Liver (tissue), 8 donors: ENCODE measurements at regions not wholly inside any gene's neighbourhood (a gene's known extent, or its start where the extent isn't known, plus 50 kb on each side); places are given as distances from the start of the nearest gene placed in this dataset.

ENCODE experiments used
- DNase-seq: peaks from one replicate; pipeline ENCODE4 v3.0.0-alpha.2; 2017; ENCODE audit warnings: low spot score
- H3K27ac ChIP-seq, 2 donors: one replicate each; pipeline ENCODE4 v1.7.0; 2013; ENCODE audit warnings: inconsistent platforms in 2 of 2, low read length in 2 of 2, control low read depth in 1 of 2, low read depth in 1 of 2, mild to moderate bottlenecking in 1 of 2
- H3K27me3 ChIP-seq, 4 donors: one replicate each; pipeline versions ENCODE4 v1.6.1 to v1.7.0; 2013; ENCODE audit warnings: low read length in 3 of 4, inconsistent platforms in 1 of 4, mild to moderate bottlenecking in 1 of 4, moderate library complexity in 1 of 4; ENCODE audit not compliant: control insufficient read depth in 4 of 4, insufficient read depth in 4 of 4
- H3K36me3 ChIP-seq, 4 donors: one replicate each; pipeline versions ENCODE4 v1.6.1 to v1.7.0; 2013; ENCODE audit warnings: low read length in 3 of 4, mild to moderate bottlenecking in 3 of 4, low read depth in 1 of 4, moderate library complexity in 1 of 4; ENCODE audit not compliant: control insufficient read depth in 4 of 4, insufficient read depth in 3 of 4
- H3K4me1 ChIP-seq, 4 donors: one replicate each; pipeline versions ENCODE4 v1.6.1 to v1.7.0; 2013; ENCODE audit warnings: low read length in 3 of 4, mild to moderate bottlenecking in 3 of 4, moderate library complexity in 1 of 4; ENCODE audit not compliant: control insufficient read depth in 4 of 4, insufficient read depth in 4 of 4
- H3K4me3 ChIP-seq, 3 donors: one replicate each; pipeline versions ENCODE4 v1.6.1 to v1.7.0; 2013; ENCODE audit warnings: low read length in 3 of 3, control low read depth in 1 of 3, low read depth in 1 of 3, mild to moderate bottlenecking in 1 of 3
- H3K9ac ChIP-seq, 2 donors: one replicate each; pipeline ENCODE4 v1.7.0; 2013; ENCODE audit warnings: low read length in 2 of 2, mild to moderate bottlenecking in 2 of 2, moderate library complexity in 2 of 2, control low read depth in 1 of 2, low read depth in 1 of 2
- H3K9me3 ChIP-seq, 4 donors: one replicate each; pipeline versions ENCODE4 v1.6.1 to v1.7.0; 2013; ENCODE audit warnings: low read length in 3 of 4; ENCODE audit not compliant: control insufficient read depth in 4 of 4
- ATF3 ChIP-seq: IDR thresholded peaks from 2 replicates; pipeline ENCODE4 v1.6.1; 2016; ENCODE audit warnings: antibody characterized with exemption
- CTCF ChIP-seq: fragments of 150-350 bp; IDR thresholded peaks from 2 replicates; pipeline ENCODE4 v1.5.1; 2017; ENCODE audit warnings: improper control_type of control experiment, low read depth, low read length; ENCODE audit not compliant: missing input control
- EGR1 ChIP-seq, 2 donors: IDR thresholded peaks; 2 replicates each; pipeline ENCODE4 v1.6.1; 2016 to 2018; ENCODE audit warnings: antibody characterized with exemption in 2 of 2, low read depth in 2 of 2
- FOXA1 ChIP-seq: IDR thresholded peaks from 2 replicates; pipeline ENCODE4 v1.6.1; 2016; ENCODE audit warnings: antibody characterized with exemption
- FOXA2 ChIP-seq: IDR thresholded peaks from 2 replicates; pipeline ENCODE4 v1.6.1; 2016; ENCODE audit warnings: antibody characterized with exemption
- GABPA ChIP-seq, 2 donors: IDR thresholded peaks in 1 of 2; conservative IDR thresholded peaks in 1 of 2; 2 replicates each; pipeline ENCODE4 v1.6.1; 2016; ENCODE audit warnings: antibody characterized with exemption in 2 of 2, mild to moderate bottlenecking in 1 of 2, moderate library complexity in 1 of 2
- HNF4A ChIP-seq, 2 donors: conservative IDR thresholded peaks; 2 replicates each; pipeline ENCODE4 v1.6.1; 2016; ENCODE audit warnings: antibody characterized with exemption in 2 of 2, mild to moderate bottlenecking in 2 of 2
- HNF4G ChIP-seq: IDR thresholded peaks from 2 replicates; pipeline ENCODE4 v1.6.1; 2016; ENCODE audit warnings: antibody characterized with exemption
- JUND ChIP-seq, 2 donors: IDR thresholded peaks; 2 replicates each; pipeline ENCODE4 v1.6.1; 2016; ENCODE audit warnings: antibody characterized with exemption in 2 of 2
- MAX ChIP-seq: IDR thresholded peaks from 2 replicates; pipeline ENCODE4 v1.6.1; 2016; ENCODE audit warnings: antibody characterized with exemption
- NR2F2 ChIP-seq: IDR thresholded peaks from 2 replicates; pipeline ENCODE4 v1.6.1; 2016; ENCODE audit warnings: antibody characterized with exemption
- RAD21 ChIP-seq, 2 donors: IDR thresholded peaks; 2 replicates each; pipeline ENCODE4 v1.6.1; 2016; ENCODE audit warnings: antibody characterized with exemption in 2 of 2, mild to moderate bottlenecking in 2 of 2
- REST ChIP-seq: IDR thresholded peaks from 2 replicates; pipeline ENCODE4 v1.6.1; 2016; ENCODE audit warnings: antibody characterized with exemption, mild to moderate bottlenecking
- RXRA ChIP-seq, 2 donors: IDR thresholded peaks; 2 replicates each; pipeline ENCODE4 v1.6.1; 2017 to 2018; ENCODE audit warnings: antibody characterized with exemption in 2 of 2, mild to moderate bottlenecking in 1 of 2
- SP1 ChIP-seq: IDR thresholded peaks from 2 replicates; pipeline ENCODE4 v1.6.1; 2018; ENCODE audit warnings: antibody characterized with exemption, mild to moderate bottlenecking
- TAF1 ChIP-seq: conservative IDR thresholded peaks from 2 replicates; pipeline ENCODE4 v1.6.1; 2016; ENCODE audit warnings: antibody characterized with exemption, mild to moderate bottlenecking
- YY1 ChIP-seq: IDR thresholded peaks from 2 replicates; pipeline ENCODE4 v1.6.1; 2016; ENCODE audit warnings: antibody characterized with exemption, mild to moderate bottlenecking
- ZBTB33 ChIP-seq: IDR thresholded peaks from 2 replicates; pipeline ENCODE4 v1.6.1; 2016; ENCODE audit warnings: antibody characterized with exemption
- WGBS: extraction: QIAGEN DNeasy Blood & Tissue Kit; methylation state at CpG from one replicate; pipeline ENCODE4 v1.1.7; 2013; 5-methylcytosine and 5-hydroxymethylcytosine counted together
- donor health status: healthy.
- donor health status: healthy.
- donor health status: healthy.
- donor health status: healthy.
- donor health status: healthy.

- 92% methylated on average over 7 of the region's 7 CpGs for WGBS
- TF ChIP-seq RAD21 (IDR thresholded peaks at IDR 0.05): no peak
- no peak for TF ChIP-seq NR2F2
- no peak for TF ChIP-seq EGR1 (IDR thresholded peaks at IDR 0.05; ENCODE audit: low read depth in 2 of 2)
- no peak for TF ChIP-seq GABPA (IDR thresholded peaks at IDR 0.05 in 1 of 2, conservative IDR thresholded peaks at IDR 0.05 in 1 of 2)
- TF ChIP-seq ZBTB33: no peak
- TF ChIP-seq MAX: no peak
- no peak for TF ChIP-seq FOXA1
- Histone ChIP-seq H3K27me3 (no peaks in the 10 kb centered on the region), H3K9ac (no peak overlapping the region), H3K4me3 (no peak overlapping the region), H3K27ac (no peak overlapping the region), H3K4me1 (no peaks in the 10 kb centered on the region), H3K9me3 (no peaks in the 10 kb centered on the region), H3K36me3 (no peaks in the 10 kb centered on the region)
- DNase-seq: no peak
These were observed 333.8 kb downstream of the ZNF621 start for GRCh38 chr3:40858364-40859115.

GRCh38 chr3:40862946-40863345 is 336.4 kb upstream of the CTNNB1 start:
- DNase-seq: no peak
- no peaks in the 10 kb centered on the region for H3K9me3 ChIP-seq
- WGBS: 95% methylated on average over 2 of the region's 2 CpGs
- H3K4me3 ChIP-seq: no peak overlapping the region
- no peak for TF ChIP-seq MAX
- no peak for TF ChIP-seq ZBTB33
- TF ChIP-seq YY1: no peak
- TF ChIP-seq EGR1 (IDR thresholded peaks at IDR 0.05; ENCODE audit: low read depth in 2 of 2): no peak
- no peak for TF ChIP-seq RXRA (IDR thresholded peaks at IDR 0.05)
- TF ChIP-seq SP1: no peak
- TF ChIP-seq JUND (IDR thresholded peaks at IDR 0.05): no peak
- TF ChIP-seq REST: no peak
- no peak for TF ChIP-seq HNF4A (conservative IDR thresholded peaks at IDR 0.05)
- no peak for TF ChIP-seq RAD21 (IDR thresholded peaks at IDR 0.05)
- no peak for TF ChIP-seq TAF1
- no peak for TF ChIP-seq HNF4G
- TF ChIP-seq FOXA1: no peak
- no peak for TF ChIP-seq CTCF
- TF ChIP-seq FOXA2: no peak
- TF ChIP-seq NR2F2: no peak
- TF ChIP-seq ATF3: no peak
- TF ChIP-seq GABPA (IDR thresholded peaks at IDR 0.05 in 1 of 2, conservative IDR thresholded peaks at IDR 0.05 in 1 of 2): no peak
- H3K27ac ChIP-seq: no peak overlapping the region
- no peaks in the 10 kb centered on the region for H3K27me3 ChIP-seq
- H3K4me1 ChIP-seq: no peaks in the 10 kb centered on the region
- H3K9ac ChIP-seq: no peak overlapping the region
- no peaks in the 10 kb centered on the region for H3K36me3 ChIP-seq
